ENCODE measurements at regions not wholly inside any gene's neighbourhood (a gene's known extent, or its start where the extent isn't known, plus 50 kb on each side); places are given as distances from the start of the nearest gene placed in this dataset.

DNA sequence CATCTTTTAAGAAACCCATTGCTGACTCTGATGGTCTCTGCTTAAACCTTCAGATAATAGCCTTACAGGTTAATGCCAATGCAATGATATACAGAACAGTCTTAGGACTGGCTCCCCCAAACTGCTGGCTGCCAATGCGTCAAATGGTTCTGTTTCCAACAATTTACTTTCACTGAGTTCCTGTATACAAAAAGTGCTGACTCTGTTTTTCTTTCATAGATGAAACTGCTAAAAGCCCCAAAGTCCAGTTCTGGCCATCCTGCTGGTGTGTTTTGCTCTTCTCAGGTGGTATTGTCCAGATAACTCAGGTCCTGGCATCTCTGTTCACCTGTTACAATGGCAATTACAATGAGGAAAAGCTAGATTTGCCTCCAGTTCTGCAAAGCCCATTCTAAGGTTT lies 326.9 kb downstream of the GRIN2B start:
- H3K4me3 Mint-ChIP-seq (ENCODE audit: unreplicated experiment) = no peak overlapping the region
- no peaks in the 10 kb centered on the region for H3K4me1 Mint-ChIP-seq (ENCODE audit: unreplicated experiment)

DNA sequence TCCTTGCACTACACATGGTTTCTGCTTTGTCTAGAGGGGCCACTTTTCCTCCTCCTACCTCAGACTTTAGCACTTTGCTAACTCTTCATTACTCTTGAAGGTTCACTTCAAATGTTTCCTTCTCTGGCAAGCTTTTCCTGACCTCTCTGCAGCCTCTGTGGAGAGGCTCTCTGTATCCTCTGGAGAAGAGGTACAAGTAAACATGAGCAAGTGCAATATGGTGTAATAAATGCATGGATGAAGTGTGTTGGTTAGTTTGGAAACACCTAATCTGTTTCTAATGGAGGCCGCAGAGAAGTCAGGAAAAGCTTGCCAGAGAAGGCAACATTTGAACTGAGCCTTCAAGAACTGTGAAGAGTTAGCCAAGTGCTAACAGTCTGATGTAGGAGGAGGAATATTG lies 329.3 kb downstream of the GRIN2B start:
- H3K4me3 Mint-ChIP-seq (ENCODE audit: unreplicated experiment) = no peak overlapping the region
- H3K27me3 Mint-ChIP-seq (ENCODE audit: unreplicated experiment) = no peaks in the 10 kb centered on the region
- no peak for DNase-seq (ENCODE audit: extremely low spot score, unreplicated experiment)
- no peaks in the 10 kb centered on the region for H3K4me1 Mint-ChIP-seq (ENCODE audit: unreplicated experiment)
- H3K9me3 Mint-ChIP-seq (ENCODE audit: unreplicated experiment) = no peaks in the 10 kb centered on the region
- no peak overlapping the region for H3K27ac Mint-ChIP-seq (ENCODE audit: unreplicated experiment)
- no peaks in the 10 kb centered on the region for H3K36me3 Mint-ChIP-seq (ENCODE audit: unreplicated experiment)
- TF ChIP-seq, protein P1, sequence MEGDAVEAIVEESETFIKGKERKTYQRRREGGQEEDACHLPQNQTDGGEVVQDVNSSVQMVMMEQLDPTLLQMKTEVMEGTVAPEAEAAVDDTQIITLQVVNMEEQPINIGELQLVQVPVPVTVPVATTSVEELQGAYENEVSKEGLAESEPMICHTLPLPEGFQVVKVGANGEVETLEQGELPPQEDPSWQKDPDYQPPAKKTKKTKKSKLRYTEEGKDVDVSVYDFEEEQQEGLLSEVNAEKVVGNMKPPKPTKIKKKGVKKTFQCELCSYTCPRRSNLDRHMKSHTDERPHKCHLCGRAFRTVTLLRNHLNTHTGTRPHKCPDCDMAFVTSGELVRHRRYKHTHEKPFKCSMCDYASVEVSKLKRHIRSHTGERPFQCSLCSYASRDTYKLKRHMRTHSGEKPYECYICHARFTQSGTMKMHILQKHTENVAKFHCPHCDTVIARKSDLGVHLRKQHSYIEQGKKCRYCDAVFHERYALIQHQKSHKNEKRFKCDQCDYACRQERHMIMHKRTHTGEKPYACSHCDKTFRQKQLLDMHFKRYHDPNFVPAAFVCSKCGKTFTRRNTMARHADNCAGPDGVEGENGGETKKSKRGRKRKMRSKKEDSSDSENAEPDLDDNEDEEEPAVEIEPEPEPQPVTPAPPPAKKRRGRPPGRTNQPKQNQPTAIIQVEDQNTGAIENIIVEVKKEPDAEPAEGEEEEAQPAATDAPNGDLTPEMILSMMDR (IDR thresholded peaks at IDR 0.05) = no peak

More for the DNA sequence above, 326.9 kb downstream of the GRIN2B start:
- H3K27me3 Mint-ChIP-seq (ENCODE audit: unreplicated experiment) = peaks cover 7% of the 10 kb centered on the region
- DNase-seq (ENCODE audit: extremely low spot score, unreplicated experiment) = no peak
- TF ChIP-seq, protein P1 (IDR thresholded peaks at IDR 0.05) = no peak
- H3K9me3 Mint-ChIP-seq (ENCODE audit: unreplicated experiment) = no peaks in the 10 kb centered on the region
- no peaks in the 10 kb centered on the region for H3K36me3 Mint-ChIP-seq (ENCODE audit: unreplicated experiment)
- no peak overlapping the region for H3K27ac Mint-ChIP-seq (ENCODE audit: unreplicated experiment)

DNA sequence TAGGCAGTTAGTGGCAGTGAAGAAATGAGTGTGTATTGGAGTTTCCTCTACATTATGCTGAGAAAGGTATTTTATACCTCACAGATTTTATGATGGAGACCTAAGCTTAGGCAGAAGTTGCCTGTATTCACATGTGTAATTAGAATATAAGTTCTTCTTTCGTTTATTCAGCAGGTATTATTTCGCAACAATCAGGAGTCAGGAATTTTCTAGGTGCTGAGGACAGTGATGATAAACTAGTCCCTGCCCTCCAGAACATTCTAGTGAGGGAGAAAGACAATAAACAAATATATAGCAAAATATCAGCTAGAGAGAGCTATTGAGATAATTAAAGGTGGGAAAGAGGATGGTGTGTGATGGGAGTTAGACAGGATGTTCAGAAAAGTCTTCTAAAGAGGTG lies 345.7 kb downstream of the GRIN2B start:
- H3K27me3 Mint-ChIP-seq (ENCODE audit: unreplicated experiment) = no peaks in the 10 kb centered on the region

DNA sequence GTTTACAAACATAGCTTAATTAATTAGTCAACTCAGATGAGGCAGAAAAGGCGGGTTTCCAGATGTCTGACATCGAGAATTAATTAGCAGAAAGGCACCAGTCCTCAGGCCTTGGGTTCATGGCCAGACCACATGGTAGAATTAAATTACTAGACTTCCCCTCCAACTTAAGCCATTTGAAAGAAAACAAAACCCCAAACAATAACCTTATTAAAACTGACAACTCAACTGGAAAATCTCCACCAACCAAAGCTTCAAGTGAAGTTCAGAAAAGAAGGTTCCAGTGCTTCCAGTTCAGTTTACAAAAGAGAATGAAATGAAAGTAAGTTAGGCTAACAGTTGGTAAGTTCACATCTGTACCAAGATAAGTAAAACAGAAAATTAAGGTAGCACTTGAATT lies 349.5 kb downstream of the GRIN2B start:
- no peak overlapping the region for H3K4me3 Mint-ChIP-seq (ENCODE audit: unreplicated experiment)
- no peaks in the 10 kb centered on the region for H3K27me3 Mint-ChIP-seq (ENCODE audit: unreplicated experiment)
- no peaks in the 10 kb centered on the region for H3K4me1 Mint-ChIP-seq (ENCODE audit: unreplicated experiment)
- TF ChIP-seq, protein P1 (IDR thresholded peaks at IDR 0.05) = no peak
- no peaks in the 10 kb centered on the region for H3K9me3 Mint-ChIP-seq (ENCODE audit: unreplicated experiment)
- no peaks in the 10 kb centered on the region for H3K36me3 Mint-ChIP-seq (ENCODE audit: unreplicated experiment)
- H3K27ac Mint-ChIP-seq (ENCODE audit: unreplicated experiment) = no peak overlapping the region
- no peak for DNase-seq (ENCODE audit: extremely low spot score, unreplicated experiment)

More for the DNA sequence above, 345.7 kb downstream of the GRIN2B start:
- H3K4me1 Mint-ChIP-seq (ENCODE audit: unreplicated experiment) = no peaks in the 10 kb centered on the region
- no peak overlapping the region for H3K4me3 Mint-ChIP-seq (ENCODE audit: unreplicated experiment)
- H3K27ac Mint-ChIP-seq (ENCODE audit: unreplicated experiment) = no peak overlapping the region
- no peaks in the 10 kb centered on the region for H3K9me3 Mint-ChIP-seq (ENCODE audit: unreplicated experiment)
- H3K36me3 Mint-ChIP-seq (ENCODE audit: unreplicated experiment) = no peaks in the 10 kb centered on the region
- no peak for DNase-seq (ENCODE audit: extremely low spot score, unreplicated experiment)
- TF ChIP-seq, protein P1 (IDR thresholded peaks at IDR 0.05) = no peak

DNA sequence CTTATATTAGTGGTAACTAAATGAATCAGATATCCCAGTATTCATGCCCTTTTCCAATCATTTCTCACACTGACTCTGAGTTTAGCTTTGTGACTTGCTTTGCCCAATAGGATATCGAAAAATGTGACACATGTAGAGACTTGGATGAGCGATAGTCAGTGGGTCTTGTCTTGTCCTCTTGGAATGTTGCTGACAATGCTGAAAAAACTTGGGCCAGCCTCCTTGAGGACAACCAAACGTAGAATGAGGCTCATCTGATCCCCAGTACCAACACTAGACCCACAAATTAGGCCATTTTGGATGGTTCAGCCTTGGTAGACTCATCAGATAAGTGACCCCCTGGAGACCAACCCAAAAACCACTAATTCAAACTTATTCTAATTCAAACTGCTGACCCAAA lies 351.0 kb downstream of the GRIN2B start:
- DNase-seq (ENCODE audit: extremely low spot score, unreplicated experiment) = no peak
- TF ChIP-seq, protein P1 (IDR thresholded peaks at IDR 0.05) = no peak
- Mint-ChIP-seq H3K27ac (ENCODE audit: unreplicated experiment) (no peak overlapping the region), H3K4me1 (ENCODE audit: unreplicated experiment) (no peaks in the 10 kb centered on the region), H3K36me3 (ENCODE audit: unreplicated experiment) (no peaks in the 10 kb centered on the region), H3K9me3 (ENCODE audit: unreplicated experiment) (no peaks in the 10 kb centered on the region), H3K4me3 (ENCODE audit: unreplicated experiment) (no peak overlapping the region), H3K27me3 (ENCODE audit: unreplicated experiment) (no peaks in the 10 kb centered on the region)

All from osteocyte (in vitro differentiated cells).